CD4-positive, alpha-beta T cell treated with Interleukin-2 at 100 ng/mL for 4 hours (primary cell): ENCODE measurements at regions not wholly inside any gene's neighbourhood (a gene's known extent, or its start where the extent isn't known, plus 50 kb on each side); places are given as distances from the start of the nearest gene placed in this dataset.

Experiments
- DNase-seq: peaks from one replicate; pipeline ENCODE4 v3.0.0-alpha.2; 2020; ENCODE audit warnings: low spot score

DNA sequence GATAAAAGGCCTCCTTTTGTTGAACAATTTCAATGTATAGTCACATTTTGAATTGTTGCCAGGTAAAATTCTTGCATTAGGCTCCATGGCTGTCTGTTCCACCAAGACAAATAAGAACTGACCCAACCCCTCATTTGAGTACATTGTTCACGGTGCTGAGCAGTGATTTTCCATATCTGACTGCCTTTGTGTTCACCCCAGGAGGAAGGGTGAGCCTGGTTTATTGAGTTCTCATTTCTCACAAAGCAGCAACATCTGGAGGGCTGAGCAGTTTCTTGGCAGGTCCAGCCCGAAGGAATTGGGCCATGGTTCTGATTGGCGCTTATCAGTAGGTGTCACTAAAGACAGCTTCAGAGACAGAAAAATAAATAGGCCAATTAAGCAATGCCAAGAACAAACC lies 149.1 kb downstream of the BMP4 start:
- no peak for DNase-seq

DNA sequence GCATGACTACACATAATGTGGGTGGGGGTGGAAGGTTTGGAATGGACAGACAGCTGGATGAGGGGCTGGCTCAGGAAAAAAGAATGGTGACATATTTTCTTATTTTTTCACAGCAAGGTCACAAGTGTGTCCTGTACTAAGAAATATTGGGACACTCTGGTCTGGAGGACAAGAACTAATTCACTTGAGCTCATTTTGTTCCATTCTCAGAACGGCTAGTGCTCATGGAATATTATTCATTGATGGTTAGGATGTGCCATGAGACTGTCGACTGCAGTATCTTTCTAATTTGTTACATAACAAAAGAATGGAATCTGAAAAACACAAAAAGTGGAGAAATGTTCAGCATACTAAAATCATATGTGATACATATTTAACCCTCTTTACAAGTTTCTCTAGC lies 149.5 kb downstream of the BMP4 start:
- DNase-seq = no peak

DNA sequence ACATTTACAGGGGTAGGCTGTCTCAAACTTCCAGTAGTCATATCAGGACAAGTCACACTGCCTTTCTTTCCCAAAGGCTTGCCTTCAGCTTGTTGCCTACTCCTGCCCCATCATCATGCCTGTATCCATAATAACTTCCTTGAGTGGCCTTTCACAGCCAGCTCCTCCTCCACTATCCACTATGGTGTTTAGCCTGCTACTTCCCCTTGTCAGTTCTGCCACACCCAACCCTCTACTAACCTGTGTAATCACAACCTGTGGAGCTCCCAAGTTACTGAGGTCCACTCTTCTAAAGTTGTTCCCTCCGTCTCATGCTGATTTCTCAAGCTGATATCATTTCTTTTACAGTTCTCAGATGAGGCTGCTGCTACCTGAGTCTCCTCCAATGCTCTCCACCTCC lies 159.9 kb downstream of the BMP4 start:
- no peak for DNase-seq

DNA sequence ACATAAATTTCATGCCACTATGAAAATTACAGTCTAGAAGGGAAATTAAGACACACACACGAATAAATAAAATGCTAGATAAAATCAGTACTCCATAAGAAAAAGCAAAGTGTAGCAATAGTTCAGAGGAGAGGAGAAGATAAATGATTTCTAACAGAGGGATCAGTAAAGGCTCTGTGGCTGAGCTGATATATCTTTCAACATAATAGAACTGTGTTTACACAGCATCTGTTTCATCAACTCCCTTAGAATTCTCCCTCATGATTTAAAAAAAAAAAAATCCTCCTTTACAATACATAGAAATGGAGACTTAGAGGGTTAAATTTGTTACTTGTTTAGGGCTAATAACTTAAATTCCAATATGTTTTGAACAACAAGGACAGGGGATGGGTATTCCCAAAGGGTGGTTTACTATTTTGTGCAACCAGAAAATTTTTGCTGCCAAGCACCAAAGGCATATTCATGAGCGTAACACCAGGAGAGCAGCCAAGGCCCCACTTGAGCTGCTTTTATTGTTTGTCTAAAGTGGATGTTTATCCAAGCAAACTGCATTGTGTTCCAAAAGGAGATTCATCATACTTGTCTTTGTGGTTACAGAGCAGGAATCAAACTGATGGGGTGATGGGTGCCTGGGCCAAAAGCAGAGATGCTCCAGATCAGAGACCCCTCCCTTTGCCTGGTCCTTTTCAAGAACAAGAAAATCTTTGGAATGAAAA lies 162.7 kb downstream of the BMP4 start:
- no peak for DNase-seq

DNA sequence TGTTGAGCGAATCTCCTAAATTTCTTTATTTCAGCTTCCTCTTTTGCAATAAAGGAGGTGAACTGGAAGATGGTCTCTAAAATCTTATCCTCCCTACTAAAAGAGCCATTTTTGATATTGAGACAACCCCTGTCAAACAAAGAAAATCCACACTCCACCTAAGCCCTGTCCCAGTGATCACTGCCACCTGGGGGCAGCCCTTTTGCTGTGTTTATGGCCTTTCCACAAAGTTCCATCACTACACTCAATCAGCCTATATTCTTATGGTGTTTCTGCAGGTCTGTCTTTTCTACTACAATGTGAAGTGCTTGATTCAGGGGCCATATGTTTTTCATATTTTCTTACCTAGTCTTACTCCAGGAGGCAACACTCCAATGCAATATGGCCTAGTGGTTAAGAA lies 163.7 kb downstream of the BMP4 start:
- no peak for DNase-seq

DNA sequence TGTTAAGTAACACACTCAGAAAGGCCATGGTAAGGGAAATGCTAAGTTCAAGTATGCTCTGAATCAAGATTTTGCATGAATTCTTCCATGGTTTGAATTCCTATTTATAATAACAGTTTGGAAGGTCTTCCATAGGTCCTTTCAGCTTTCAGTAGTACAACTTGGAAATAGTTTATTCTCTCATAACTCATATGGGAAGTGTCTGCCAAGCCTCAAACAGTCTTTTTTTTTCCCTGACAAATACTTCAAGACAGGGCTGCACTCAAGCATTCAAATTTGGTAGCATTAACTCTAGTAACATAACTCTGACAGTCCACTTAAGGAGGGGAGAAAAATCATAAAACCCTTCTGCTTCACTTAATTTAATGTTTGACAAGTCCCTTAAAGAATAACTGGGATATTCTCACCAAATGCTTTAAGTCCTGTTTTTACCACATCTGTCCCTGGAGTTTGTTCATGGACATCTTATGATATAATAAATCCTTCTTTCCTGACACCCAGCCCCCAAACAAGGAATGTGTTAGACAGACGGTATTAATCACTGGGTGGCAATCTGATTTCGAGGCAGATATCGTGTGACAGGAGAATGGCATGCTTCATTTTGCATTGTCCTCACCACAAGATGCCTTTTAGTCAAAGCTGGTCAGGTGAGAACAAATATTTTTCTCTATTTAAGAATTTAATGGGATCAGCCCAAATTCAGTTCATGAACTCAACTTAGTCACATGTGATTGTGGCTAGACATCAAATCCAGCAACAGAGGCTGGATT lies 165.7 kb downstream of the BMP4 start:
- no peak for DNase-seq

DNA sequence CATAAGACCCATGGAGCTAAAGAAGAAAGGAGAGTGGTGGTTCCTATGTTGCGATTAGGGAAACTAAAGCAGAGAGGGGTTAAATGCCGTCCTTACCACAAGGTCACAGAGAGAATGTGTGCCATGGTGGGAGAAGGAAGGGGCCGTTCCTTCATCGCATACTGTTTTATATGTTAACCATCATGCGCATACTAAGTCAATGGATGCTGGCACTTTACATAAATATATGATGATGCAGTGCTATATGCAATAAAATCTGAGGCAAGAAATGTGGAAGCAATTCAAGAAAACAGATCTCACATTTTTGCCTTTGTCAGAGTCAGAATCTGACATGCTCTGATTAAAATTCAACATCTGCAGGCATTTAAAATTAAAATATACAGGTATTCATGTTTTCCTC lies 168.1 kb downstream of the BMP4 start:
- no peak for DNase-seq

DNA sequence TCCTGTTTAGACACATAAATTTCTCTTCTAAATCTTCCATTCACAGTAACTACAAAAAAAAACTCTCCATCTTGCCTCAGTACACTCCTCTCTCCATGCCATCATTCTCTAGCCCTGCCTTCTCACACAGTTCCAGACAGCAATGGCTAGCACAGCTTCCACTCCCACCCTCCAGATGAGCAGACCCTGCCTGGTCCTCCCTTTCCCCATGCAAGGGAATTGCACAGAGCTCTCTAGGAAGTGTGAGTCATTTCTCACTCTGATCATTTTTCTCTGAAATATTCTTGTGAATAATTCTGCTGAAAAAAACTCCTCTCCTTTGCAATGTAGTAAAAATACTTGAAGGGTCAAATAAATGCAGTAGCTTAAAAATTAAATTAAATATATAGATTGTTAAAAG lies 170.6 kb downstream of the BMP4 start:
- DNase-seq = no peak

DNA sequence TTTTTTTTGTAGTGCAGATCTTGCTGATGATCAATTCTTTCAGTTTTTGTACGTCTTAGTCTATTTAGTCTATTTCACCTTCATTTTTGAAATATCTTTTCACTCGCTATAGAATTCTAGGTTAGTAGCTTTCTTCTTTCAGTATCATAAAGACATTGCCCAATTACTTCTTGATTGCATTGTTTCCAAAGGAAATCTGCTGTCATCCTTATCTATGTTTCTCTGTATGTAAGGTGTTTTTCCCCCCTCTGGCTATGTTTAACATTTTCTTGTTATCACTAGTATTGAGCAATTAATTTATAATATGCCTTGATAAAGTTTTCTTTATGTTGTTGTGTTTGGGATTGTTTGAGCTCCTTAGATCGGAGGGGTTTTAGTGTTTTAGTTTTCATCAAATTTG lies 171.9 kb downstream of the BMP4 start:
- no peak for DNase-seq

DNA sequence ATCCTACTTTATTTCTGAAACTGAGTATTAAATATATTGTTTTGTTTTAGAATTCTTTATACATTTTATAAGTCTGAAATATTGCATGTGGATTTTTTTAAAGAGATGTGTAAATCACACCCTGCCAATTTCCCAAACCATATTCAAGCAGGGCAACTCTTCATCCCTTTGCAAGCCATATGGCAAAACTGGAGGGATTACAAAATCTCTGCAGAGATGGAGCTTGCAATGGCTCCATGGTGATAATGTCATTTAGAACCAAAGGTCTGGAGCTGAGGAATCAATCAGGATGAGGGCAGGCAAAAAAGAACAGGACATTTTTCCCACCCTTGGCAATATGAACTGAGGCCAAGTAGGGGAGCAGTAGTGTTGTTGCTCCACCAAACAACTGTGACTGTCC lies 173.4 kb downstream of the BMP4 start:
- no peak for DNase-seq

DNA sequence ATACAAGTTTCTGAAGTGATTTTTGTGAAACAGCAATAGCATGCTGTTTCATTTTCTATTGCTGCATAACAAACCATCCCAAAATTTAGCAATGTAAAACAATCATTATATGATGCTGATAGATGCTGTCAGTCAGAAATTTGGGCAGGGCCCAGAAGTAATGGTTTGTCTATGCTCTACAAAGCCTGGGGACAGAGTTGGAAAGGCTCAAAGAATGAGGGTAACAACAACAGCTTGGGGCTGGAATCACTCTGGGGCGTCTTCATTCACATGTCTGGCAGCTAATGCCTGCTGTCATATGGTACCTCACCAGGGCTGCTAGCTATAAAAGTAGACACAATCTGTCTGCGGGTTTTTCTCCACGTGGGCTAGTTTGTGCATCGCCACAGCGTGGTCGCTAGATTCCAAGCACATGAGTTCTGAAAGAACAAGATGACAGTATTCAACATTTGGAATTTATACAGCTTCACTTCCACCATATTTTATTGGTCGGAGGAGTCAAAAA lies 176.5 kb downstream of the BMP4 start:
- DNase-seq = no peak

DNA sequence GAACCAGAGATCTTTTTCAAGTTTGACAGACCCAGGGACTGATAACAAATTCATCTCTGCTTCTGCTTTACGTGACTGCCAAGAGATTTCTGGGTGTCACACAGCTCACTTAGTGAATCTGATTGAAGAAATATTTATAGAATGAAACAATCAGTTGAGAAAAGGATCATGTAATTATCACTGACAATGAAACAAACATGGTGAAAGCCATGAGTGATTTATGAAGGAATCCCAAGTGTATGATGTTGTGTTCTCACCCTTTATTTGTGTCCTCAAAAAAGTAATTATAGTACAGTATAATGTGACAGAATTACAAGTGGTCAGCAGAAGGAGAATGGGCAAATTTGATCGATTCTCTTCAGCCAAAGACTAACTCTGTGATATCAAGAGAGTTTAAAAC lies 177.3 kb downstream of the BMP4 start:
- no peak for DNase-seq

DNA sequence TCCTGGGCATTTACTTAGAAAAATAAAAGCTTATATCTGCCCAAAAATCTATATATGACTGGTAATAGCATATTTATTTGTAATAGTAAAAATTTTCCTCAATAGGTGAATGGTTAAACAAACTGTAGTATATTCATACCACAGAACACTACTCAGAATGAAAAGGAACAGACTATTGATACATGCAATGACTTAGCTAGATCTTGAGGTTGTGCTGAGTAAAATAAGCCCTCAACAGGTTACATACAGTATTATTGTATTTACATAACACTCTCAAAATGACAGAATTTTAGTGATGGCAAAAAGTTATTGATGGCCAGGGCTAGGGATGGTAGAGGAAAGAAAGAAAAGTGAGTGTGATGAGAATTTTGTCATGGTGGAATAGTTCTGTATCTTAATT lies 178.4 kb downstream of the BMP4 start:
- DNase-seq = no peak

DNA sequence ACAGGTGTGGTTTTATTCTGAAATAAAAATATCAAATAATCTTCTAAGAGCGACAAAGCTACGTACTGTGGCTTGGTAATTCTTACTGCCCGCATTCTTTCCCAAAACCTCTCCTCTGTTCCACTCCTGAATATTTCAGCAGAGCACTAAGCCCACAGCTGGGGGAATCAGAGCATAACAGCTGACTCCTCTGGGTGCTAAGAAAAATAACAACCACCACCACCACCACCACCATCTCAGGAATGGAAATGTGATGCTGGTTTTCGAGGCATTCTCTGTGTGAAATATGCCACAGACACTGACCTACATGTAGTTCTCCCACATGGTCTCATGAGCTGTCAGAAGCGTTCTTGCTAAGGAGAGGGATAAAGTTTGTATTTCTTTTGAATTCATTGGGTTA lies 183.7 kb downstream of the BMP4 start:
- DNase-seq = no peak

DNA sequence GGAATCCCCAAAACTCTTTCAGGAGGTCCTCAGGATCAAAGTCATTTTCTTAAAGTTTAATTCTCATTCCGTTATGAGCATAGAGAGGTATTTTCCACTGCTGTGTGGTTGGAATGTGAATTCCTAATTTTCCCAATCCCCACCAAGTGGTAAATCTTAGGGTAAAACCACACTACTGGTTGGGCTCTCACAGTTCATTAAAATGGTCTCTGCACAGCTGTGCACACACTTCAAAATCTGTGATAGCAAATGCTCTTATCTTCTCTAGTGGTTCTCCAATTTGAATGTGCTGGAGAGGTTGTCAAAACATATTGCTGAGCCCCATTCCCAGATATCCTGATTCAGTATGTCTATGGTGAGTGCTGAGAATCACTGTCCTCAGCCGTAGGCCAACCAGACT lies 189.1 kb downstream of the BMP4 start:
- DNase-seq = no peak

DNA sequence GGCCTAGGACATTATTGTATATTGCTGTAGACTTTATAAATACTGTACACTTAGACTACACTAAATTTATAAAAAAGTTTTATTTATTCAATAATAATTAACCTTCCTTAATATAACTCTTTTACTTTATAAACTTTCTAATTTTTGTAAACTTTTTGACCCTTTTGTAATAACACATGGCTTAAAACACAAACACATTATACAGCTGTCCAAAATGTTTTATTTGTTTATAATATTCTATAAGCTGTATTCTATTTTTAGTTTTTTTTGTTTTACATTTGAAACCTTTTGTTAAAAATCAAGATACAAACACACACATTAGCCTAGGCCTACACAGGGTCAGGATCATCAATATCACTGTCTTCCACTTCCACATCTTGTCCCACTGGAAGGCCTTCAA lies 190.0 kb downstream of the BMP4 start:
- DNase-seq = no peak

DNA sequence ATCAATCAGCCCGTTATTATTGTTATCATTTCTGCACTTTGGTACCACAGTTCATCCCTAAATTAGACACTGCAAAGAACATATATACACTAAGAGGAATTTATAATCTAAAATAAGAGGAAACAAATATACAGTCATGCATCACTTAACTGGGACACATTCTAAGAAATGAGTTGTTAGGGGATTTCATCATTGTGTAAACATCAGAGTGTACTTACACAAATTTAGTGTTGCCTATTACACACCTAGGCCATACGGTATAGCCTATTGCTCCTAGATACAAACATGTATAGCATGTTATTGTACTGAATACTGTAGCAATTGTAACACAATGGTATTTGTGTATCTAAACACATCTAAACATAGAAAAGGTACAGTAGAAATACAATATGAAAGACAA lies 190.5 kb downstream of the BMP4 start:
- no peak for DNase-seq

DNA sequence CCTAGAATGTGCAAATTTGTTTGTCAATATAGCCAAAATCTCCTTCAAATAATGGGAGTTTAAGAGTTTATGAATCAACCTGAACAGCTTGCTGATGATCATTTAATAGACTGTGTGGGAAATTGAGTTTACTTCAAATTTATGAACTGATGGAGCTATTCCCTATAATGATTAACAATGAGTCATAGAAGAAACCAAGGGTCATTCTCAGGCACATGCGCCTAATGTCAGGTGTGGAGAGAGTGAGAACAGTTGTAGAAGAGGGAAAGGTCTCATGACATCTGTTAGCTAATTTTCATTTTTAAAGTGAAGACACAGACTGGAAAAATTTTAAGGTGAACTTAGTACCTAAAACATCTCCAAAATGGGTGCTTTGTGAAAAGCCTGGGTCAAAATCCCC lies 191.8 kb downstream of the BMP4 start:
- no peak for DNase-seq

DNA sequence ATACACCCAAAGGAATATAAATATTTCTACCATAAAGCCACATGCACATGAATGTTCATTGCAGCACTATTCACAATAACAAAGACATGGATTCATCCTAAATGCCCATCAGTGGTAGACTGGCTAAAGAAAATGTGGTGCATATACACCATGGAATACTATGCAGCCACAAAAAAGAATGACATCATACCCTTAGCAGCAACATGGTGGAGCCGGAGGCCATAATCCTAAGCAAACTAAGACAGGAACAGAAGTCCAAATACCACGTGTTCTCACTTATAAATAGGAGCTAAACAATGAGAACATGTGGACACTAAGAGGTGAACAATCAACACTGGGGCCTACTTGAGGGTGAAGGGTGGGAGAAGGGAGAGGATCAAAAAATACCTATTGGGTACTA lies 198.5 kb downstream of the BMP4 start:
- DNase-seq = no peak

DNA sequence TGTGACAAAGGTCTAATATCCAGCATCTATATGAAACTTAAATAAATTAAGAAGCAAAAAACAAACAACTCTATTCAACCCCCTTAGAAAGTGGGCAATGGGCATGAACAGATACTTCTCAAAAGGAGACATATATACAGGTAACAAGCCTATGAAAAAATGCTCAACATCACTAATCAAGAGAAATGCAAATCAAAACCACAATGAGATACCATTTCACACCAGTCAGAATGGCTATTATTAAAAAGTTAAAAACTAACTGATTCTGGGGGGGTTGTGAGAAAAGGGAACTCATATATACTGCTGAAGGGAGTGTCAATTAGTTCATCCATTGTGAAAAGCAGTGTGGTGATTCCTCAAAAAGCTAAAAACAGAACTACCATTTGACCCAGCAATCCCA lies 198.9 kb downstream of the BMP4 start:
- no peak for DNase-seq

DNA sequence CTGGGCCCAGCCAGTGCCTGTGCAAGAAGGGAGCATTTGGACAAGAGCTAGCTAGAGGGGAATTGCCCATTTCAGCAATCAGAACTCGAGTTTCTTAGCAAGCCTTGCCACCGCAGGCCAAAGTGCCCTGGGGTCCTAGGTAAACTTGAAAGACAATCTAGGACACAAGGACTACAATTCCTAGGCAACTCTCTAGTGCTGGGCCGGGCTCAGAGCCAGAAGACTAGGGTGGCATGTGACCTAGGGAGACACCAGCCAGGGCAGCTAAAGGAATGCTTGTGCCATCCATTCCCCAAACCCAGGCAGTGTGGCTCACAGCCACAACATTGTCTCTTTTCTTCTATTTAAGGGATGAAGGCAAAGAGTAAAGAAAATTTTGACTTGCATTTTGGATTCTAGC lies 205.0 kb downstream of the BMP4 start:
- no peak for DNase-seq

DNA sequence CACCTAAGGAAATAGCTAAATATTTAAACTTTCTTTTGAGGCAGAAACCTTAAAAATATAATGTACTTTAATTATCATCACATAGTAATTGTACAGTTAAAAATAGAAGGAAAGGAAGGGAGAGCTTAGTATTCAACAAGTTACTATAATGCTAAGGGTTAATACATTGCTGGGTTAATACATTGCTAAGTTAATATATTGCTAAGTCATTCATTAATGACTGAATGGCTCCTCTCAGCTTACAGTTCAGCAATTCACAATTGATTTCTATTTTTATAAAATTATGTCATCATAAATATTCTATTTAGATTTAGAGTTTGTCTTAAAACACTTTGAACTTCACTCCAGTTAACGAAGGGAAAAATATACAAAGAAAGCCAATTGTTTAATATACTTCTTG lies 207.9 kb downstream of the BMP4 start:
- no peak for DNase-seq

DNA sequence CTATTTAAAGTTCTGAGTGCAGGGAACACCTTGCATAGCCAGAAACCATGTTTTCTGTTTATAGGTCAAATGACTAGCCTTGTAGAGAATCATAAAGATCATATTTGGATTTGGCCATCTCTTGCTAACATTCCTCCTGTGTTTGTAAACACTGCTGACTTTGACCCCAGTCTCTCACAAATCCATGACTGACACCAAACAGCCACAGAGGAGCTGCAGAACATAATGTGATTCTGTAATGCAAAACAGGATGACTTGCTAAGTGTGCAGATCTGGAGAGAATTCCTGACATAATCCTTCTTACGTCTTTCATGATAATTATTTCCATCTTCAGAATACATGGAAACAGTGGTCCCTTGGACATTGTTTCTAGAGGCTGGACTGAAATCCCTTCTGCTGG lies 211.8 kb downstream of the BMP4 start:
- DNase-seq = no peak

DNA sequence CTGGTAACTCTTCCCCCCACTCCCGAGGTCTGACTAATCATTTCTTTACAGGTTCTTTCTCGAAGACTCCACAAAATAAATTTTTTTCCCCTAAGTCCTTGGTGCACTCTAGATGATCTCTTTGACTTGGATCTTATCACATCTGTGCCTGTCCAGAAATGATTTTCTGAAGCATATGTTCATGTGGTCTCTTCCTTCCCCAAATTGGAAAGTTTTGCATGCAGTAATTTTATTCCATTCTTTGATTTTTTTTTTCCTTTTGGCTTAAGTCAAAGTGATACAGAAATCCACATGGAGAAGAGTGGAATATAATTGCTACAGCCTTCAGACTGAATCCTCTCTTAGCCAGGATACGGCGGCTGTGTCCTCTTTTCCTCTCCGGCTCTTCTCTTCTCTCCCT lies 213.3 kb downstream of the BMP4 start:
- no peak for DNase-seq
